ENCODE measurements at regions not wholly inside any gene's neighbourhood (a gene's known extent, or its start where the extent isn't known, plus 50 kb on each side); places are given as distances from the start of the nearest gene placed in this dataset.

DNA sequence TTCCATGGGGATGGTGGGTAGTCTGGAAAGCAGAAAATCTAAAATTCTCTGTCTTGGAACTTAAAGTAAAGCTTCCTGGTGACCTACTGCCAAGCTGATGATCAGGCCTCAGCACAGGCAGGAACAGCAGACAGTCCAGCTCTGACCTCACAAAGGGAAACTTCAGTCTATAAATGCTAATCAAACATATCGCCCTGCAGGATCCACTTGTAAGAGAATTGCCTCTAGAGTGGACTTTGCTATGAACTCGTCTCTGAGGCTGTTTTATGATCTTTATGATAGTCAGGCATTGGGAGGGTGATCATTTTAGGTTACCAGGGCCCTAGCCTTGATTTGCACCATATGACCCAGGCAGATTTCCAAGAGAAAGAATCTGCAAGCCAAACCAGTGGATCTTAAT is 67.6 kb upstream of the SELENOP start:
- TF ChIP-seq, protein P1, sequence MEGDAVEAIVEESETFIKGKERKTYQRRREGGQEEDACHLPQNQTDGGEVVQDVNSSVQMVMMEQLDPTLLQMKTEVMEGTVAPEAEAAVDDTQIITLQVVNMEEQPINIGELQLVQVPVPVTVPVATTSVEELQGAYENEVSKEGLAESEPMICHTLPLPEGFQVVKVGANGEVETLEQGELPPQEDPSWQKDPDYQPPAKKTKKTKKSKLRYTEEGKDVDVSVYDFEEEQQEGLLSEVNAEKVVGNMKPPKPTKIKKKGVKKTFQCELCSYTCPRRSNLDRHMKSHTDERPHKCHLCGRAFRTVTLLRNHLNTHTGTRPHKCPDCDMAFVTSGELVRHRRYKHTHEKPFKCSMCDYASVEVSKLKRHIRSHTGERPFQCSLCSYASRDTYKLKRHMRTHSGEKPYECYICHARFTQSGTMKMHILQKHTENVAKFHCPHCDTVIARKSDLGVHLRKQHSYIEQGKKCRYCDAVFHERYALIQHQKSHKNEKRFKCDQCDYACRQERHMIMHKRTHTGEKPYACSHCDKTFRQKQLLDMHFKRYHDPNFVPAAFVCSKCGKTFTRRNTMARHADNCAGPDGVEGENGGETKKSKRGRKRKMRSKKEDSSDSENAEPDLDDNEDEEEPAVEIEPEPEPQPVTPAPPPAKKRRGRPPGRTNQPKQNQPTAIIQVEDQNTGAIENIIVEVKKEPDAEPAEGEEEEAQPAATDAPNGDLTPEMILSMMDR (IDR thresholded peaks at IDR 0.05) = no peak
- TF ChIP-seq EP300 (IDR thresholded peaks at IDR 0.05) (no peak), POLR2A (IDR thresholded peaks at IDR 0.05) (no peak)
